Right lobe of liver (tissue), 6 donors: ENCODE measurements at regions not wholly inside any gene's neighbourhood (a gene's known extent, or its start where the extent isn't known, plus 50 kb on each side); places are given as distances from the start of the nearest gene placed in this dataset.

Experiments
- ATAC-seq, 4 donors: fragments of 200-7000 bp; cut with Tn5 transposase; one replicate each; pipeline ENCODE4 v1.9.1; 2020; ENCODE audit warnings: mild to moderate bottlenecking in 4 of 4, moderate library complexity in 4 of 4
- DNase-seq, 3 donors: peaks; one replicate each; pipeline ENCODE4 v3.0.0-alpha.2; 2020
- H3K27ac ChIP-seq, 3 donors: fragments of 200-600 bp; one replicate each; pipeline ENCODE4 v1.8.0; 2022
- H3K27me3 ChIP-seq, 2 donors: fragments of 200-600 bp; one replicate each; pipeline ENCODE4 v1.8.0; 2022
- H3K36me3 ChIP-seq, 4 donors: fragments of 200-600 bp; sonication (generic) in 1 of 4; one replicate each; pipeline versions ENCODE4 v1.5.1 to v1.8.0; 2017 to 2022; ENCODE audit warnings: control low read depth in 1 of 4
- H3K4me1 ChIP-seq, 4 donors: fragments of 200-600 bp; sonication (generic) in 1 of 4; one replicate each; pipeline versions ENCODE4 v1.5.1 to v1.8.0; 2017 to 2022; ENCODE audit warnings: control low read depth in 1 of 4
- H3K4me3 ChIP-seq, 3 donors: fragments of 200-600 bp; one replicate each; pipeline ENCODE4 v1.8.0; 2022
- H3K9me3 ChIP-seq, 4 donors: fragments of 200-600 bp; sonication (generic) in 1 of 4; one replicate each; pipeline versions ENCODE4 v1.5.1 to v1.8.0; 2017 to 2022; ENCODE audit warnings: control low read depth in 1 of 4
- POLR2A ChIP-seq: fragments of 450-650 bp; IDR thresholded peaks from one replicate; pipeline ENCODE4 v1.6.1; 2017; ENCODE audit warnings: antibody characterized with exemption, mild to moderate bottlenecking
- WGBS: methylation state at CpG from one replicate; pipeline ENCODE4 v1.1.6; 2018; ENCODE audit warnings: low coverage, low lambda C conversion rate; ENCODE audit not compliant: insufficient coverage; ENCODE audit errors: missing lambda C conversion rate; 5-methylcytosine and 5-hydroxymethylcytosine counted together
- intact Hi-C, 2 donors: fragments of 100-400 bp; cut with DNase I; formaldehyde crosslinking; loops; one replicate each; pipeline versions ENCODE4 v1.11.2 to v1.14.1; 2022
- TF ChIP-seq, protein P1 (sequence below), 4 donors: fragments of 200-600 bp in 3 of 4; fragments of 450-650 bp in 1 of 4; IDR thresholded peaks; one replicate each; pipeline versions ENCODE4 v1.5.1 to v1.8.0; 2016 to 2022; ENCODE audit warnings: antibody characterized with exemption in 4 of 4, mild to moderate bottlenecking in 2 of 4
- donor health status: DM: no; HTN: yes; CAD: no.
- donor health status: DM: no; HTN: no; CAD: no.
- donor health status: DM: no; HTN: no; CAD: no.
- donor health status: DM: no; HTN: yes; CAD: no.
- donor health status: DM: no; HTN: yes; CAD: no.

- TF ChIP-seq, protein P1, sequence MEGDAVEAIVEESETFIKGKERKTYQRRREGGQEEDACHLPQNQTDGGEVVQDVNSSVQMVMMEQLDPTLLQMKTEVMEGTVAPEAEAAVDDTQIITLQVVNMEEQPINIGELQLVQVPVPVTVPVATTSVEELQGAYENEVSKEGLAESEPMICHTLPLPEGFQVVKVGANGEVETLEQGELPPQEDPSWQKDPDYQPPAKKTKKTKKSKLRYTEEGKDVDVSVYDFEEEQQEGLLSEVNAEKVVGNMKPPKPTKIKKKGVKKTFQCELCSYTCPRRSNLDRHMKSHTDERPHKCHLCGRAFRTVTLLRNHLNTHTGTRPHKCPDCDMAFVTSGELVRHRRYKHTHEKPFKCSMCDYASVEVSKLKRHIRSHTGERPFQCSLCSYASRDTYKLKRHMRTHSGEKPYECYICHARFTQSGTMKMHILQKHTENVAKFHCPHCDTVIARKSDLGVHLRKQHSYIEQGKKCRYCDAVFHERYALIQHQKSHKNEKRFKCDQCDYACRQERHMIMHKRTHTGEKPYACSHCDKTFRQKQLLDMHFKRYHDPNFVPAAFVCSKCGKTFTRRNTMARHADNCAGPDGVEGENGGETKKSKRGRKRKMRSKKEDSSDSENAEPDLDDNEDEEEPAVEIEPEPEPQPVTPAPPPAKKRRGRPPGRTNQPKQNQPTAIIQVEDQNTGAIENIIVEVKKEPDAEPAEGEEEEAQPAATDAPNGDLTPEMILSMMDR (IDR thresholded peaks at IDR 0.05): no peak
These were observed 380.1 kb downstream of the FRK start for GRCh38 chr6:115680621-115681020.

GRCh38 chr6:115677198-115677597, 383.5 kb downstream of the FRK start:
- Histone ChIP-seq H3K36me3 (no peaks in the 10 kb centered on the region), H3K4me1 (peaks cover 0 to 7% (median 3%) of the 10 kb centered on the region in 4 donors), H3K27me3 (no peaks in the 10 kb centered on the region), H3K9me3 (no peaks in the 10 kb centered on the region), H3K4me3 (no peak overlapping the region), H3K27ac (no peak overlapping the region)
- TF ChIP-seq, protein P1 (IDR thresholded peaks at IDR 0.05): no peak
- no peak for TF ChIP-seq POLR2A
- intact Hi-C loops: no loop called here
- no peak for DNase-seq
- ATAC-seq: no peak
- WGBS: 80% methylated on average over 2 of the region's 3 CpGs

More at GRCh38 chr6:115680621-115681020, 380.1 kb downstream of the FRK start:
- Histone ChIP-seq H3K9me3 (no peaks in the 10 kb centered on the region), H3K27ac (no peak overlapping the region), H3K4me3 (no peak overlapping the region), H3K4me1 (peaks cover 0 to 11% (median 5%) of the 10 kb centered on the region in 4 donors), H3K27me3 (no peaks in the 10 kb centered on the region), H3K36me3 (no peaks in the 10 kb centered on the region)
- intact Hi-C loops: no loop called here
- no peak for ATAC-seq
- 81% methylated on average over 3 of the region's 3 CpGs for WGBS
- no peak for DNase-seq

DNA sequence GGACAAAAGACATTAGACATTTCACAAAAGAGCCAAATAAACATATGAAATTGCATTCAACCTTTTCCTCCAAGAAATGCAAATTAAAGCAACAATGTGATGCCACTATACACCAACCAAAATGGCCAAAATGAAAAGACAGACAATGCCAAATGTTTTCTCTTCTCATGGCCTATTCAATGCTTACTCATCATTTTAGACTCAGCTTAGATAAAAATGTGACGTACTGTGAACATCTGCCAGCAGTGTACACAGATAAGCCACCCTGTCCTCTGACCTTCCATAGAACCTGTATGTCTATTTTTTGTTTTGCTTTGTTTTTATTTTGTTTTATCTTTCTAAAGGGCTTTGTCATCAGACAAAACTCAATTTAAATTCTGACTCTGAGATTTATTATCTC, 385.2 kb downstream of the FRK start:
- no peaks in the 10 kb centered on the region for H3K9me3 ChIP-seq
- no peaks in the 10 kb centered on the region for H3K27me3 ChIP-seq
- TF ChIP-seq, protein P1 (IDR thresholded peaks at IDR 0.05): no peak
- TF ChIP-seq POLR2A: no peak
- 13% methylated on average over 1 of the region's 1 CpG for WGBS
- no peaks in the 10 kb centered on the region for H3K4me1 ChIP-seq
- H3K4me3 ChIP-seq: no peak overlapping the region
- H3K27ac ChIP-seq: no peak overlapping the region
- ATAC-seq (peak; percentile 83 to 99 (median 96)), DNase-seq (peak in 1 of 3 donors; percentile 44)
- intact Hi-C loops: no loop called here
- H3K36me3 ChIP-seq: no peaks in the 10 kb centered on the region

- no peaks in the 10 kb centered on the region for H3K27me3 ChIP-seq
- peak; percentile 80 to 91 (median 86) for ATAC-seq
- peaks cover 0 to 38% (median 14%) of the 10 kb centered on the region in 4 donors for H3K4me1 ChIP-seq
- intact Hi-C loops: no loop called here
- no peaks in the 10 kb centered on the region for H3K36me3 ChIP-seq
- WGBS: 28% methylated on average over 1 of the region's 1 CpG
- no peak overlapping the region for H3K4me3 ChIP-seq
- H3K9me3 ChIP-seq: no peaks in the 10 kb centered on the region
- no peak for DNase-seq
- no peak overlapping the region for H3K27ac ChIP-seq
- no peak for TF ChIP-seq POLR2A
- TF ChIP-seq, protein P1 (IDR thresholded peaks at IDR 0.05): no peak
These were observed 391.9 kb downstream of the FRK start for GRCh38 chr6:115668781-115669180.

DNA sequence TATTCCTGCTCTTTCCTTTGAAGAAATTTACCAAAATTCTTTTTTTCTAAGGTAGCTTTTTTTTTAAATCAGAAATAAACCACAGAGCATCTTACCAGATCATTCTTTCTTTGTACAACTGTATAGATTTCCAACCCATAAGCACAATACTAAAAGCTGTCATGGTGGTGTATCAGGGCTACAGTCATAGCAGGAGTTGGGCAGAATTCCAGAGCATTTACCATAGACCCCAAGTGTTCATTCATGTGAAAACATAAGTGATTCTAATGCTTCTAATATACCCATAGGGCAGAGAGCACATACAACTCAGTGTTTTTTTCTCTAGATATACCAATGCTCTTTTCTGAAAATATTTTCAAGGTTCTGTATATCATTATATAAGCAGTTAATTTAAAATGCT, 392.5 kb downstream of the FRK start:
- intact Hi-C loops: no loop called here
- no peaks in the 10 kb centered on the region for H3K36me3 ChIP-seq
- ATAC-seq (no peak), DNase-seq (no peak)
- TF ChIP-seq POLR2A: no peak
- no peak overlapping the region for H3K4me3 ChIP-seq
- H3K4me1 ChIP-seq: peaks cover 0 to 39% (median 14%) of the 10 kb centered on the region in 4 donors
- H3K27ac ChIP-seq: no peak overlapping the region
- H3K9me3 ChIP-seq: no peaks in the 10 kb centered on the region
- H3K27me3 ChIP-seq: no peaks in the 10 kb centered on the region
